CD4-positive, alpha-beta T cell treated with Interleukin-4 for 4 hours (primary cell): ENCODE measurements at regions not wholly inside any gene's neighbourhood (a gene's known extent, or its start where the extent isn't known, plus 50 kb on each side); places are given as distances from the start of the nearest gene placed in this dataset.

ENCODE experiments used
- DNase-seq: peaks from one replicate; pipeline ENCODE4 v3.0.0-alpha.2; 2020

- DNase-seq: no peak
Measured at GRCh38 chr5:124581738-124582560, 164.5 kb downstream of the ZNF608 start.

DNA sequence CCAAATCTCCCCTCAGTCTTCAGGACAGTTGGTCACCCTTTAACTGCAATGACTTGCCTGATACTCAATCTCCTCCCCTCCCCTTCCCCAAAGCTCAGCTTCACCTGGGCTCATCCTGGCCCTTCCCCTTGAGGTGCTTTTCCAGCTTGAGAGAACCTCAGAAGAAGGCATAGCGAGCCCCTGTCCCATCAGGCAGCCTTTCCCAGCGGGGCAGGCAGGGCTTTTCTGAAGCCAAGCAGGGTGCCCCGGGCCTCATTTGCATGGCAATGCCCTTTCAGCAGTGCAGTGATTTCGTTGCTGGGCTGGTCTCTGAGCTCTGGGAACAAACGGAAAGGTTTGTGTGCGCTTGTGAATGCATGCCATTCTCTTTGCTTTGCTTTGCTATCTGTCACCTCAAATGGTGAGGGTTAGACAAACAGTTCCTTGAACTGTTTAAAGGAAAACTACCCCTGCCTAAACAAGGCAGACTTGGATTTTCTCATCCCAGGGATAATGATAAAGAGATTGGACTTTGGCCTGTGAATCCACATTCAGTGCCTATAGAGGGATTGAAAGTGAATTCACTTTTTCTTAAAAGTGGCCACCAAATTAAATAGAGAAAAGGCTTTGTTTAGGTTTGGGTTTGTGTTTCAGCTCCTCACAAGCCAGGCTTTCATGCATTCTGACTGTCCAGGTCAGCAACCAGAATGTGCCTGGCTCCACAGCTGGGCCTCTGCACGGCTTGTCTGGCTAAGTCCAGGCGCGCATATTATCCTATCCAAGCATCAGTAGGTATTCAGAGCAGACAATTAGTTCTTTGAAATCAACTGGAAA is 165.3 kb downstream of the ZNF608 start:
- no peak for DNase-seq

- no peak for DNase-seq
Measured at GRCh38 chr5:124580512-124580911, 165.9 kb downstream of the ZNF608 start.

GRCh38 chr5:124576848-124577409 is 169.5 kb downstream of the ZNF608 start:
- DNase-seq: no peak

DNA sequence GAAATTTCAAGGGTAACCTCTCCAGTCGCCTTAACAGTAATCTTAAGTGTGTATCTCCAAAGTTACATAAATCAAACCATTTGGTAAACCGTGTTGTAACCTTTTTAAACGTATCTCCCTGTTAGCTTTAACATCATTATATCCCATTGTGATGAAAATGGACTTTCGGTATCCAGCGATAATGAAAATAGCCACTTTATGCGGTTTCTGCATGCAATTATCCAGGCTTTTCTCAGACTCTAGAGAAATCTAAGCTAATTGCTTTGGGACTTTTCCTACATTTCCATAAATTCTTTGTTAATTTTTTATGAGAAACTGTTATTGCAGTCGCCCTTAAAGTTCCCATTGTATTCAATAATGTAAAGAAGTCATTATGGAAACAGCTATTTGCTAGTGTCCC is 170.7 kb downstream of the ZNF608 start:
- DNase-seq: no peak

GRCh38 chr5:124574521-124575436 is 171.7 kb downstream of the ZNF608 start:
- no peak for DNase-seq

DNA sequence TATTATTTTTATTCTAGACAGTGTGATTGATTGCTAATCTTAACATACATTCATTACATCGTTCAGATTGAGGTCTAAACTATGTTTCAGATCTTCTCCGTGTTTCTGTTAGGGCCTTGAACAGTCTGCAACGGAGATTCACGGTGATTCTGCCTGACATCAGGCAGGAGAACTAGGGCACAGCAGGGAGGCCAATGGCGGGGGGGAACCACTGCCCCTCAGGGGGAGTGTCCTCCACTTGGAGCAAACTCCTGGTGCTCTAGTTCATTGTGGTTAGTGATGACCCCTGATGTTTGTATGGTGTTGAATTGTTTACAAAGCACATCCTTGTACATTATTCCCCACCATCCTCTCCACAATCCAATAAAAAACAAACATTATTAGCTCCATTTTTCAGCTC is 173.5 kb downstream of the ZNF608 start:
- no peak for DNase-seq

GRCh38 chr5:124570285-124571035 is 176.0 kb downstream of the ZNF608 start:
- no peak for DNase-seq

- no peak for DNase-seq
Measured at GRCh38 chr5:124566875-124567450, 179.5 kb downstream of the ZNF608 start.

DNA sequence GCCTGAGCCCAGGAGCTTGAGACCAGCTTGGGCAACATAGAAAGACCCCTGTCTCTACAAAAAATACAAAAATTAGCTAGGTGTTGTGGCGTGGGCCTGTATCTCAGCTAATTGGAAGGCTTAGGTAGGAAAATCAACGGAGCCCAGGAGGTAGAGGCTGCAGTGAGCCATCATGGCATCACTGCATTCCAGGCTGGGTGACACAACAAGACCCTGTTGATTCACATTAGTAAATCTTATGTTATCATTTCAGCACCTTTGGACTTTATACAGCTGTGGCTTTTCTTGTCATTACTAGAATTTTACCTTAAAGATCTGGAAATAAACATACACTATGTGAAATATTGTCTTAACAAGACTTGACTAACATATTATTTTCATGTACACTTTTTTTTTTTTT is 185.0 kb downstream of the ZNF608 start:
- DNase-seq: no peak

- no peak for DNase-seq
Measured at GRCh38 chr5:124560370-124560769, 186.1 kb downstream of the ZNF608 start.

DNA sequence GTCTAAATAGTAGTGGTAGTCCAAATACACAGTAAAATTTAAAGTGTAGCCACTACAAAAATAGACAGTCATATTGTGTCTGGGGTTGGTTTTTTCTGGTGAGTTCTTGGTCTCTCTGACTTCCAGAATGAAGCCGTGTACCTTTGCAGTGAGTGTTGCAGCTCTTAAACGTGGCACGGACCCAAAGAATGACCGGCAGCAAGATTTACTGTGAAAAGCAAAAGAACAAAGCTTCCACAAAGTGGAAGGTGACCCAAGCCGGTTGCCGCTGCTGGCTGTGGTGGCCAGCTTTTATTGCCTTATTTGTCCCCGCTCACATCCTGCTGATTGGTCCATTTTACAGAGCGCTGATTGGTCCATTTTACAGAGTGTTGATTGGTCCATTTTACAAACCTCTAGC is 188.7 kb downstream of the ZNF608 start:
- no peak for DNase-seq

DNA sequence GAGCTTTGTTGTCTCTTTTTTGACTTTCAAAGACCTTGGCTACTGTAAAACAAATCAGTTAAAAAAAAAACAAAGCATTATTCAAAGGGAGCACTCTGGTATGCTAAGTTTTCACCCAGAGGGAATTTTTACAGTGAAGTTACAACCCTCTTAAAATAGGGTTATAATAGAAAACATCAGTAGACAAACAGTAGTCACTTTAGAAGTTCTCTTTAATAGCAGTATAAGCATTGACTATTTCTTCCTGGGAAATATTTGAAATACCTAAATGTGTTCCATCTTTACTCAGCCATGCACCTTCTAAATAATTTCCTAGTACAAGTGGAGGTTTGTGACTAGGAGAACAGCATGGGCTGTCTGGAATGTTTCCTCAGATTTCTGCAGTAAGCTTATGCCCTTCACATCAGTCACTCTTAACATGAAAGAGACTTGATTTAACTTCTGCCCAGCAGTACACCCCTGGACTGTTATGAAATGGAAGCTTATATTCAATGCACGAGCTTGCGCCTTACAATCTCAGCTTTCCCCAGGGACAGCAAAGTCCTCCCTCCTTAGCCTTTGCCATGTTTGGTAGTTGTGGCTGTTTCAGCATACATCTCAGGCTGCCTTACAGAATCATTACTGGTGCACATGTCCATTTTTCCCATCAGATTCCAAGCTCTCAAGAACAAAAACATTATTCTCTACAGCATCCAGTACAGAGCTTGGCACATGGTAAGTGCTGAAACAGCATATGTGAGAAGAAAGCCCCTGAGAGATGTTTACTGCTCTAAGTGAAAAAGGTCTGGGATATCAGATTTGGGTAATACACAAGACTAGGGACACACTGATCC is 191.5 kb downstream of the ZNF608 start:
- no peak for DNase-seq

- DNase-seq: no peak
Measured at GRCh38 chr5:124553911-124554310, 192.5 kb downstream of the ZNF608 start.

DNA sequence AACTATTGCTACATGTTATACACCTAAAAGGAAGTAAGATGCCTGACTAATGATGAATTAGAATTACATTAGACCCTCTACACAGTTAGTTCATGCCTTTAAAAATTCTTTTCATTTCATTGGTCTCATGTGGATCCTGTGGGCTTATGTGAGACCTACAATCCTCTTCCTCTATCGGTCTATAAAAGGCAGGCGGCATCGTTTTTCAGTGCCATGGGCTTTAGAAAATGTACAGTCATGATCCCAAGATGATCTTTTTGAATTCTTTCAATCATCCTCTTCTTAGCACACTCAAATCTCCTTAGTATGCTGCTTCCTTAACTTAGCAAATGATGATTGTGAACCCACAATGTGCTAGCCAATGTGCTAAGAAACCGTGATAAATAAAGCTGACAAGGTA is 193.9 kb downstream of the ZNF608 start:
- no peak for DNase-seq

DNA sequence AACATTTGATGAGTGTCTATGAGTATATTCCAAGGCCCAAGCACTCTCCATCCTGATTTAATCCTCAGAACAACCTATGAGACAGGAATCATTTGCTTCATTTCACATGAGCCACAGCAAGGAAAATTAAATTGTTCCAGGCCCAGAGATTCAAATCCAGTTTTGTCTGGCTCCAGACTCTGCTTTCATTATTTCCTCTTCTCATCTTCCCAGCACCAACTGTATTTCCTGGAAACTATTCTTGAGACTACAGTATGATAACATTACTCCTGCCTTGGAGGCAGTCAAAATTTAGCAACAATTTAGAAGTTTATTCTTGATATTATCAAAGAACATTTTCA is 194.5 kb downstream of the ZNF608 start:
- DNase-seq: no peak

- no peak for DNase-seq
Measured at GRCh38 chr5:124550731-124551130, 195.7 kb downstream of the ZNF608 start.

DNA sequence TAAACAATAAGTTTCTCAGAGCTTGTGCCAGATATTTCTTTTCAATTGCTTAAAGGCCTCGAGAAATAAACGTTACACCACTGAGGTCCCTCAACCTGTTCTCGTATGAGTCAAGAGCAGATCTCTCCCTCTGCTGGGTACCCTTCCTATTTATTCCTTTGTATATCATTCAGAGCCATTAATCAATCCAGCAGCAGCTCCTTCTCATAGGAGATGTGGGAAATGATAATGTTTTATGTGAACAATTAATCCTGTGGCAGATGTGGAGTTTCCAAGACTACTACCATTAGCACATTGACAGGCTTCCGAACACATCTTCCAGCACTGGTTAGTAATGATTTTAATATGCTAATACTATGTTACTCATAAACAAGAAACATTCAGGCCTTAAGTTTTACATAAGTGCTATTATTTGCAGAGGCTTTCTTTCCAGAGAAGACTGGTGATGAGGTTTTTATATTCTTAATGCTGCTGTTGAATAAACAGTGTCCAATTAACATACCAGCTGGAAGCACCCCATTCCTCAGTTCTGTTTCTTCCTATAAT is 196.5 kb downstream of the ZNF608 start:
- DNase-seq: no peak

DNA sequence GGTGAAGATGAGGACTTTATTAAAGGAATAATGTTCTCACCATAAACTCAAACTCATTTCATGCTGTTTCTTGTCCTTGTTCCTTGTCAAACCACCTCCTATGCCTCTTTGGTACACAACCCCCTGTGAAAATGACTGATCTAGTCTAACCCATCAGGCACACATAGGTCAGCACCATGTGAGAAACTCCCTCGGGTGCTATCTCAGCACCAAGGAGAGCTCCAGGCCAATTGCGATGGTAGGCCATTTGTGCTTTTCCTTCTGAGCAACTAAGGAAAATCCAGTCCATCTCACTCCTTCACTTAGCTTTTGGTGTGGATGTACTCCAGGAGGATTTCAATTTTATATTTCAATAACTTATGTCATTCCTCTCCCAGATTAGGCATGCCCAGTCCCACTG is 199.8 kb downstream of the ZNF608 start:
- DNase-seq: no peak

DNA sequence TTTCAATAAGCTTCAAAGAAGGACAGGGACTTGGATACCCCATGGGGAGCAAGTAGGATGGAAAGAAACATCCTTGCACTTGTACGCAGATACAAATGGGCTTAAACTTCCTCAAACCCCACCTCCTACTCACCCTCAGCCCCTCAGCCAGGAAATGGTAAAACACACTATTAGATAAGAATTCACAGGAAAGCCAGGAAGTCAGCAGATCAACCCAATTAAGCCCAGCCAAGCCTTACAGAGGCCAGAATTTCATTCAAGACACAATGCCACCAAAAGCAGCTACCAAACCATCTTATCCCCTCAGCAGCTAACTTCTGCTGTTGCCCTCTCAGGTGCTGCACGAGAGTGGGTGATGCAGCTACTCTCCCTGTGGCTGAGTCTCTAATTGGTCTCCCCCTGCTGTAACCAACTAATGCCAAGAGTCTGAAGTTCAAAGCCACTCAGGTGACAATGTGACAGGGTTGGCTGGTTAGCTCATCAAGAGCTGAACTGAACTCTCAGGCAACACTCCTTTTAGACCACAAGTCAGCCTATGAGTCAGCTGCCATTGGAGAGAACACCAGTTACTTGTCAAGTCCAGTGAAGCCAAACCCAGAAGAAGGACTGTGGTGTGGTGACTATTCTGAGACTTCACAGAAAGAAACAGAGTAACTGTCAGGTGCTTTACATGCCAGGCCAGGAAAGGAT is 201.9 kb downstream of the ZNF608 start:
- DNase-seq: no peak
